ENCODE measurements at regions not wholly inside any gene's neighbourhood (a gene's known extent, or its start where the extent isn't known, plus 50 kb on each side); places are given as distances from the start of the nearest gene placed in this dataset. TPM values are rescaled to one million over a fixed set of nuclear protein-coding genes. Genes with fewer than 3 reads are reported as not detected.

DNA sequence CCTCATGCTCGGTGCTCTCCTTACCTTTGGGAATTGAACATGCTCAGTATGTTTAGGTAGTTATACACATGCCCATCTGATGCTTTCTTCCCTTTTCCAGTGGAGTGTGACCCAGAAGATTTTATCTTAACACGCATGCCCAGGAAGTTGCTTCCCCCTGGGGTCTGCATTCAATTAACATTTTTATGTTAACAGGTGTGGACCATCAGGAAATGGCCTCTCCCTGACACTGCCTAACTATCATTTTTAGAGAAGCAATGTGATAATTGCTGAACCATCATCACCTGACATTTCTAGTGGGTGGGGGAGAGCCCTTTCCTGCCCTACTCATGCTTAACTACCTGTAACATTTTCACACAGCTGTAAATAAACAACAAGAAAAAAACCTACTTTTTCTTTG, 55.1 kb upstream of the TGFBR2 start:
- Histone ChIP-seq H3K4me1 (no peaks in the 10 kb centered on the region), H3K9me3 (no peaks in the 10 kb centered on the region), H3K27ac (no peak overlapping the region), H3K36me3 (no peaks in the 10 kb centered on the region), H3K4me3 (replicated peaks in 1 of 3) (no peak overlapping the region), H3K27me3 (no peaks in the 10 kb centered on the region)
- no peak for TF ChIP-seq CTCF (IDR thresholded peaks at IDR 0.05)
- no peak for TF ChIP-seq POLR2A (IDR thresholded peaks at IDR 0.05)
- no peak for DNase-seq
- whole genome bisulfite sequencing, 2 donors, result 69 to 74% methylated on average over 2 of the region's 2 CpGs
- intact Hi-C loops (cut with DNase I), result no loop called here

GRCh38 chr3:30551927-30552326, 54.5 kb upstream of the TGFBR2 start:
- 83 to 85% methylated on average over 1 of the region's 1 CpG for WGBS, 2 donors
- Histone ChIP-seq H3K4me1 (no peaks in the 10 kb centered on the region), H3K27me3 (no peaks in the 10 kb centered on the region), H3K27ac (no peak overlapping the region), H3K4me3 (replicated peaks in 1 of 3) (no peak overlapping the region), H3K9me3 (no peaks in the 10 kb centered on the region), H3K36me3 (no peaks in the 10 kb centered on the region)
- intact Hi-C loops (cut with DNase I), result no loop called here
- TF ChIP-seq CTCF (IDR thresholded peaks at IDR 0.05) (no peak), POLR2A (IDR thresholded peaks at IDR 0.05) (no peak)
- DNase-seq, result no peak

GRCh38 chr3:30553641-30554316, 52.6 kb upstream of the TGFBR2 start:
- Histone ChIP-seq H3K9me3 (no peaks in the 10 kb centered on the region), H3K27me3 (no peaks in the 10 kb centered on the region), H3K4me1 (no peaks in the 10 kb centered on the region), H3K4me3 (replicated peaks in 1 of 3) (no peak overlapping the region), H3K27ac (no peak overlapping the region), H3K36me3 (no peaks in the 10 kb centered on the region)
- 95% methylated on average over 4 of the region's 4 CpGs for WGBS, 2 donors
- intact Hi-C loops (cut with DNase I), result no loop called here
- TF ChIP-seq CTCF (IDR thresholded peaks at IDR 0.05) (no peak), POLR2A (IDR thresholded peaks at IDR 0.05) (no peak)
- no peak for DNase-seq

- TF ChIP-seq POLR2A (IDR thresholded peaks at IDR 0.05) (no peak), CTCF (IDR thresholded peaks at IDR 0.05) (no peak)
- Histone ChIP-seq H3K27ac (no peak overlapping the region), H3K9me3 (no peaks in the 10 kb centered on the region), H3K36me3 (no peaks in the 10 kb centered on the region), H3K4me3 (replicated peaks in 1 of 3) (no peak overlapping the region), H3K4me1 (no peaks in the 10 kb centered on the region), H3K27me3 (no peaks in the 10 kb centered on the region)
- DNase-seq, result no peak
- intact Hi-C loops (cut with DNase I), result no loop called here
- WGBS, 2 donors, result 92 to 99% methylated on average over 1 of the region's 1 CpG
Measured at GRCh38 chr3:30554317-30554690, 52.1 kb upstream of the TGFBR2 start.

GRCh38 chr3:30555968-30556367, 50.4 kb upstream of the TGFBR2 start:
- H3K4me1 ChIP-seq, result no peaks in the 10 kb centered on the region
- WGBS, 2 donors, result 91 to 96% methylated on average over 2 of the region's 2 CpGs
- intact Hi-C loops (cut with DNase I), result no loop called here
- H3K27ac ChIP-seq, result no peak overlapping the region
- no peaks in the 10 kb centered on the region for H3K27me3 ChIP-seq
- no peak overlapping the region for H3K4me3 ChIP-seq (replicated peaks in 1 of 3)
- H3K36me3 ChIP-seq, result no peaks in the 10 kb centered on the region
- no peaks in the 10 kb centered on the region for H3K9me3 ChIP-seq
- DNase-seq, result no peak
- no peak for TF ChIP-seq POLR2A (IDR thresholded peaks at IDR 0.05)
- TF ChIP-seq CTCF (IDR thresholded peaks at IDR 0.05), result no peak

Small RNA genes lying in the stretch of these regions (small RNA-seq; reads per million reads assigned to genes)
- gene RF01848, result not detected
